SU-DHL-6 (cell line): ENCODE measurements at regions not wholly inside any gene's neighbourhood (a gene's known extent, or its start where the extent isn't known, plus 50 kb on each side); places are given as distances from the start of the nearest gene placed in this dataset.

Experiments
- H2AFZ ChIP-seq: fragments of 200-600 bp; sonication (generic); 2 replicates; pipeline ENCODE4 v1.6.1; 2014; ENCODE audit warnings: low read depth, mild to moderate bottlenecking, moderate library complexity, mixed read lengths, antibody characterized with exemption, low read length; ENCODE audit not compliant: severe bottlenecking
- H3F3A ChIP-seq: fragments of 200-600 bp; shearing (Covaris generic); 2 replicates; pipeline ENCODE4 v1.6.0; 2016; ENCODE audit warnings: antibody characterized with exemption, mild to moderate bottlenecking; ENCODE audit not compliant: insufficient read depth
- H3K27ac ChIP-seq: fragments of 200-600 bp; sonication (generic); 2 replicates; pipeline ENCODE4 v1.5.1; 2016; ENCODE audit warnings: low read depth, mild to moderate bottlenecking, low read length, moderate library complexity, mixed read lengths
- H3K27me3 ChIP-seq: fragments of 200-600 bp; sonication (generic), shearing (Covaris generic); 2 replicates; pipeline ENCODE4 v1.6.0; 2014; ENCODE audit warnings: mild to moderate bottlenecking, low read length
- H3K36me3 ChIP-seq: fragments of 200-600 bp; sonication (generic); 2 replicates; pipeline ENCODE4 v1.6.1; 2014; ENCODE audit warnings: mild to moderate bottlenecking, low read length, mixed read lengths
- H3K4me2 ChIP-seq: fragments of 300-600, 200-600 bp; shearing (Covaris generic), sonication (generic); 2 replicates; pipeline ENCODE4 v1.6.0; 2014; ENCODE audit warnings: low read length, low read depth, mild to moderate bottlenecking; ENCODE audit not compliant: poor library complexity, severe bottlenecking
- H3K4me3 ChIP-seq: fragments of 200-600 bp; sonication (generic); 2 replicates; pipeline ENCODE4 v1.5.1; 2014; ENCODE audit warnings: antibody characterized with exemption, low read length, mild to moderate bottlenecking, mixed read lengths; ENCODE audit not compliant: insufficient read depth, poor library complexity, severe bottlenecking
- H3K79me2 ChIP-seq: fragments of 200-600 bp; sonication (generic); 2 replicates; pipeline ENCODE4 v1.6.1; 2014; ENCODE audit warnings: mild to moderate bottlenecking, low read length, moderate library complexity; ENCODE audit not compliant: insufficient read depth
- H3K9ac ChIP-seq: fragments of 200-600 bp; sonication (generic); 2 replicates; pipeline ENCODE4 v1.7.0; 2014; ENCODE audit warnings: mild to moderate bottlenecking, low read length
- H3K9me2 ChIP-seq: fragments of 200-600 bp; sonication (generic); replicated peaks from 2 replicates; pipeline ENCODE4 v1.6.1; 2014; ENCODE audit warnings: low read length; ENCODE audit not compliant: insufficient read depth
- H3K9me3 ChIP-seq: fragments of 200-600 bp; sonication (generic); 2 replicates; pipeline ENCODE4 v1.6.1; 2014; ENCODE audit warnings: low read length, mixed read lengths; ENCODE audit not compliant: insufficient read depth
- H4K20me1 ChIP-seq: fragments of 200-600 bp; sonication (generic); 2 replicates; pipeline ENCODE4 v1.6.1; 2014; ENCODE audit warnings: low read depth, mild to moderate bottlenecking, antibody characterized with exemption, low read length, moderate library complexity, mixed read lengths
- EZH2phosphoT487 ChIP-seq: fragments of 200-600 bp; sonication (generic), shearing (Covaris generic); conservative IDR thresholded peaks from 2 replicates; pipeline ENCODE4 v1.6.1; 2018; ENCODE audit warnings: mild to moderate bottlenecking, antibody characterized with exemption, low read length, moderate library complexity, mixed read lengths
- TF ChIP-seq, protein P1 (sequence below): fragments of 200-600 bp; sonication (generic); IDR thresholded peaks from one replicate; pipeline ENCODE4 v1.5.1; 2017; ENCODE audit warnings: antibody characterized with exemption, mild to moderate bottlenecking, low read length, moderate library complexity; ENCODE audit not compliant: insufficient read depth, poor library complexity, severe bottlenecking

DNA sequence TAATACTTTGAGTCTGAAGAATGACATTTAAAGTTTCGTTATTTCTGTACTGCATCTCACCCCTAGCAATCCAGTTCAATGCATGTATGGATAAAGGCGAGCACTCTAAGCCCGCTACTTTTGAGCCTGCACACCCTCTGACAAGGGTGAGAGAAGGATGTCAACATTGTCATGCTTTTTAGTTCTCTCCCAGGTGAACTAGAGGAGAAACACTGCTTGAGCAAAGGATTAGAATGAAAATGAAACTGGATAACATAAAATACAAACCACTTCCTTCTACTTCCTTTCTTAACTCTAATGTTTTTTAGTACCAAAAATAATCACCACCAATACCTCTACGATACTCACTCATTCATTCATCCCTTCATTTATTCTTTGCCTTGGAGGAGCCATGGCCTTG is 588.7 kb upstream of the NR2F2 start:
- Histone ChIP-seq H4K20me1 (no peaks in the 10 kb centered on the region), H3K4me2 (no peak overlapping the region), H3K36me3 (no peaks in the 10 kb centered on the region), H3K9me3 (no peaks in the 10 kb centered on the region), H3K27ac (no peak overlapping the region), H3K9me2 (no peaks in the 10 kb centered on the region), H3F3A (no peaks in the 10 kb centered on the region), H3K4me3 (no peak overlapping the region), H3K27me3 (no peaks in the 10 kb centered on the region), H3K79me2 (no peaks in the 10 kb centered on the region), H3K9ac (no peak overlapping the region), H2AFZ (no peak overlapping the region)
- TF ChIP-seq EZH2phosphoT487: no peak
- TF ChIP-seq, protein P1, sequence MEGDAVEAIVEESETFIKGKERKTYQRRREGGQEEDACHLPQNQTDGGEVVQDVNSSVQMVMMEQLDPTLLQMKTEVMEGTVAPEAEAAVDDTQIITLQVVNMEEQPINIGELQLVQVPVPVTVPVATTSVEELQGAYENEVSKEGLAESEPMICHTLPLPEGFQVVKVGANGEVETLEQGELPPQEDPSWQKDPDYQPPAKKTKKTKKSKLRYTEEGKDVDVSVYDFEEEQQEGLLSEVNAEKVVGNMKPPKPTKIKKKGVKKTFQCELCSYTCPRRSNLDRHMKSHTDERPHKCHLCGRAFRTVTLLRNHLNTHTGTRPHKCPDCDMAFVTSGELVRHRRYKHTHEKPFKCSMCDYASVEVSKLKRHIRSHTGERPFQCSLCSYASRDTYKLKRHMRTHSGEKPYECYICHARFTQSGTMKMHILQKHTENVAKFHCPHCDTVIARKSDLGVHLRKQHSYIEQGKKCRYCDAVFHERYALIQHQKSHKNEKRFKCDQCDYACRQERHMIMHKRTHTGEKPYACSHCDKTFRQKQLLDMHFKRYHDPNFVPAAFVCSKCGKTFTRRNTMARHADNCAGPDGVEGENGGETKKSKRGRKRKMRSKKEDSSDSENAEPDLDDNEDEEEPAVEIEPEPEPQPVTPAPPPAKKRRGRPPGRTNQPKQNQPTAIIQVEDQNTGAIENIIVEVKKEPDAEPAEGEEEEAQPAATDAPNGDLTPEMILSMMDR: no peak

DNA sequence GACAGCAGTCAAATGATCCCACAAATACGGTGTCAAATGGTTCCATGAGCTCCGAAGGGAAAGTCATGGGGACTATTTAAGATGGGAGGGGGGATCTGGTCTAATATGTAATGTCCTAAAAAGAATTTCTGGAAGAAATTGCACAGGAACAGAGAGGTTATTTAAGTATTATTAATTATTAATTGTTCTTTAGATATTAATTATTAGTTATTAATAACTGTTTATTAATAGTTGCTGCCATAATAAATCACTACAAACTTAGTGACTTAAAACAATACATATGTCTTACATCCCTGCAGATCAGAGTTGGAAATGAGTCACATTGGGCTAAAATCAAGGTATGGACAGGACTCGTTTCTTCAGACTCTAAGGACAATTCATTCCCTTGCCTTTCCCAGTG is 588.2 kb upstream of the NR2F2 start:
- Histone ChIP-seq H3K79me2 (no peaks in the 10 kb centered on the region), H2AFZ (no peak overlapping the region), H3K4me2 (no peak overlapping the region), H3K9me2 (no peaks in the 10 kb centered on the region), H3K9me3 (no peaks in the 10 kb centered on the region), H3K9ac (no peak overlapping the region), H3K4me3 (no peak overlapping the region), H3K27ac (no peak overlapping the region), H3K36me3 (no peaks in the 10 kb centered on the region), H3K27me3 (no peaks in the 10 kb centered on the region), H3F3A (no peaks in the 10 kb centered on the region), H4K20me1 (no peaks in the 10 kb centered on the region)
- TF ChIP-seq, protein P1: no peak
- TF ChIP-seq EZH2phosphoT487: no peak

DNA sequence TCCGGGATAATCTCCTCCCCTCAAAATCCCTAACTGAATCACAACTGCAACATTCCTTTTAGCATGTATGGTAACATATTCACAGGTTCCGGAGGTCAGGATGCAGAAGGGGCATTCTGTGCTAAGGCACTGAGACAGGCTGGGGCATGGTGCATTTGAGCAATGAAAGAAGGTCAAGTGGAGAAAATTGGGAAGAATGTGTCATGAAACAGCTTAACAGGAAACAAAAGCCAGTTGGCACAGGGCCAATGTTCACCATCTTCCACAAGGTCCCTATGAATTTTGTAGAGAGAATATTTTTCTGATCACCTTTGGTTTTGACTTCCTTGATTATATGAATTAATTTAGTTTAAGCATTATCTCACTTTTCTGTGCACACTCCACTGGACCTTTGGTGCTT is 587.7 kb upstream of the NR2F2 start:
- no peaks in the 10 kb centered on the region for H3K36me3 ChIP-seq
- no peaks in the 10 kb centered on the region for H3K9me3 ChIP-seq
- TF ChIP-seq EZH2phosphoT487: no peak
- no peak overlapping the region for H2AFZ ChIP-seq
- no peak overlapping the region for H3K4me3 ChIP-seq
- H3K79me2 ChIP-seq: no peaks in the 10 kb centered on the region
- no peak overlapping the region for H3K4me2 ChIP-seq
- H3F3A ChIP-seq: no peaks in the 10 kb centered on the region
- no peak overlapping the region for H3K9ac ChIP-seq
- H3K27me3 ChIP-seq: no peaks in the 10 kb centered on the region
- H4K20me1 ChIP-seq: no peaks in the 10 kb centered on the region
- H3K27ac ChIP-seq: no peak overlapping the region
- H3K9me2 ChIP-seq: no peaks in the 10 kb centered on the region

DNA sequence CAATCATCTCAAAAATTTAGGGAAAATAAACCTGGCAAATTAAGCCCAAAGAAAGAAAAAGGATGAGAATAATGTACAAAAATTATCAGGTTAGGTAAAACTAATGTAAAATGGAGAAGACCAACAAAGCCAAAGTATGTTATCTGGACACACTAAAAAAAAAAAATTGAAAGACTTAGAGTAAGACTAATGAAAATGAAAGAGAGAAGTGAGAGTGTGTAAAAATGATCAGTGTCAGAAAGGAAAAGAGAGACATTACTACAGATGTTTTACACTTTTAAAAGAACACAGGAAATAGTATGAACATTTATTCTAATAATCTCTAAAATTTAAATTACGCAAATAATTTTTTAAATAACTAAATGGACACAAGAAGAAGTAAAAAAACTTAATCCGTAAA is 573.3 kb upstream of the NR2F2 start:
- Histone ChIP-seq H2AFZ (no peak overlapping the region), H3K9me2 (no peaks in the 10 kb centered on the region), H3K27me3 (no peaks in the 10 kb centered on the region), H3K4me2 (no peak overlapping the region), H4K20me1 (no peaks in the 10 kb centered on the region), H3K9me3 (no peaks in the 10 kb centered on the region), H3K27ac (no peak overlapping the region), H3K9ac (no peak overlapping the region), H3K36me3 (no peaks in the 10 kb centered on the region), H3F3A (no peaks in the 10 kb centered on the region), H3K4me3 (no peak overlapping the region), H3K79me2 (no peaks in the 10 kb centered on the region)
- TF ChIP-seq, protein P1: no peak
- TF ChIP-seq EZH2phosphoT487: no peak
